Esophagus squamous epithelium (tissue), 4 donors: ENCODE measurements at regions not wholly inside any gene's neighbourhood (a gene's known extent, or its start where the extent isn't known, plus 50 kb on each side); places are given as distances from the start of the nearest gene placed in this dataset.

Source experiments
- POLR2A ChIP-seq, 4 donors: fragments of 450-650 bp; IDR thresholded peaks; one replicate each; pipeline ENCODE4 v1.6.1; 2017; ENCODE audit warnings: antibody characterized with exemption in 4 of 4, mild to moderate bottlenecking in 4 of 4, moderate library complexity in 3 of 4
- TF ChIP-seq, protein P1 (sequence below), 6 experiments: fragments of 450-650 bp in 4 of 6; fragments of 200-600 bp in 2 of 6; sonication (generic) in 2 of 6; IDR thresholded peaks; one replicate each; pipeline ENCODE4 v1.5.1; 2016 to 2019; ENCODE audit warnings: antibody characterized with exemption in 6 of 6, mild to moderate bottlenecking in 4 of 6, moderate library complexity in 4 of 6

DNA sequence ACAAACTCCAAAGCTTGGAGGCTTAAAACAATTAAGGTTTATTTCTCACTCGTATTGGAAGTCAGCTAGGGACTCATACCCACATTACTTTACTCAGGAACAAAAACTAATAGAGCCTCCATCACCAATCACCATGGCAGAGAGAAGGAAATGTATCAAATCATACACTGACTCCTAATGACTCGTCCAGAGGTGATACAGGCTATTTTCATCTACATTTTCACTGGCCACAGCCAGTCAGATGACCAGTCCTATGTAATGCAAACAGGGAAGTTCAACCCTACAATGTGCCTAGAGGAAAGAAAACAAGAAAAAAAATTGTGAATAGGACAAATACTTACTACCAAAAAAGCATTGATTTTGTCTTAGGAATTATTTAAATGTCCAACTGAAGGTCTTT, 110.3 kb downstream of the SEC16B start:
- TF ChIP-seq, protein P1, sequence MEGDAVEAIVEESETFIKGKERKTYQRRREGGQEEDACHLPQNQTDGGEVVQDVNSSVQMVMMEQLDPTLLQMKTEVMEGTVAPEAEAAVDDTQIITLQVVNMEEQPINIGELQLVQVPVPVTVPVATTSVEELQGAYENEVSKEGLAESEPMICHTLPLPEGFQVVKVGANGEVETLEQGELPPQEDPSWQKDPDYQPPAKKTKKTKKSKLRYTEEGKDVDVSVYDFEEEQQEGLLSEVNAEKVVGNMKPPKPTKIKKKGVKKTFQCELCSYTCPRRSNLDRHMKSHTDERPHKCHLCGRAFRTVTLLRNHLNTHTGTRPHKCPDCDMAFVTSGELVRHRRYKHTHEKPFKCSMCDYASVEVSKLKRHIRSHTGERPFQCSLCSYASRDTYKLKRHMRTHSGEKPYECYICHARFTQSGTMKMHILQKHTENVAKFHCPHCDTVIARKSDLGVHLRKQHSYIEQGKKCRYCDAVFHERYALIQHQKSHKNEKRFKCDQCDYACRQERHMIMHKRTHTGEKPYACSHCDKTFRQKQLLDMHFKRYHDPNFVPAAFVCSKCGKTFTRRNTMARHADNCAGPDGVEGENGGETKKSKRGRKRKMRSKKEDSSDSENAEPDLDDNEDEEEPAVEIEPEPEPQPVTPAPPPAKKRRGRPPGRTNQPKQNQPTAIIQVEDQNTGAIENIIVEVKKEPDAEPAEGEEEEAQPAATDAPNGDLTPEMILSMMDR (IDR thresholded peaks at IDR 0.05) = no peak
- TF ChIP-seq POLR2A (IDR thresholded peaks at IDR 0.05) = no peak
